Superior temporal gyrus (tissue), 1 donor: ENCODE measurements at regions not wholly inside any gene's neighbourhood (a gene's known extent, or its start where the extent isn't known, plus 50 kb on each side); places are given as distances from the start of the nearest gene placed in this dataset.

Source experiments
- DNase-seq: peaks from one replicate; pipeline ENCODE4 v3.0.0-alpha.2; 2016; ENCODE audit errors: extremely low spot score

DNA sequence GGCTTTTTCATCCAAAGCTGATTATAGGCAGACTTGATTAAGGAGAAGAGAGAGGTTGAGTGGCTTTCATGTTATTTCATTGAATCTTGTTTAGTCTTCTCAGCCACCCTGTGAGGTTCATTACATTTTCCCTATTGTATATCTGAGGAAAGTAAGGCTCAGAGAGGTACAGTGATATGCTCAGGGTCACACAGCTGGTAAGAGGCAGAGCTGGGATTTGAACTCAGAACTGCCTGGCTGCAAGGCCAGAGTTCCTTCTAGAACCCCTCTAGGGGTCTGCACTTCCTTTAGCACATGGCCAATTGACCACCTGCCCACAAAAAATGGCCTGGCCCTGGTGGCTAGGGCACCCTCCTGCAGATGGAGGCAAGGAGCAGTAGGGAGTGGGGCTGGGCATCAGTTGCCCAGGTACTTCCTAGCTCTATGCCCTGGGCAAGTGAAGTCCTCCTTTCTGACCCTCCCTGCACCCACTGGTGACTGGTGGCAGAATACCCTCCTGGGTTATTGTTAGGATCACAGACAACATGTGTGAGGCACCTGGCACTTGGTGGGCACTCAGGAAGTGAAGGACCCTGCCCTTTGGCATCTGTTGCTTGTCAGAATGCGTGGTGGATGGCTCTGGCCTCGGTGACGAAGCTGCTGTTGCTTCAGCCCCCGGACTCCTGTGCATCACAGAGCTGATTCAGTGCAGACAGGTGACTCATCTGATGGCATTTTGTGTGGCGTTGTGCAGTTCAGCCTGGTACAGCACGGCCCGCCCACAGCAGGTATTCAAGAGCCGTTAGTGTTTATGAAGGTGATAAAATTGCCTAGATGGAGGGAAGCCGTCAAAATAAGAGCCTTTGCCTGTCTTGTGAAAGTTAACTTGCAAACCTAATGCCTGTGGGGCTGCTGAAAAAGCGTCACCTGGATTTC, 115.8 kb downstream of the SLC25A47 start:
- DNase-seq = peak; percentile 47

- no peak for DNase-seq
These were observed 116.6 kb downstream of the SLC25A47 start for GRCh38 chr14:100439781-100440180.

DNA sequence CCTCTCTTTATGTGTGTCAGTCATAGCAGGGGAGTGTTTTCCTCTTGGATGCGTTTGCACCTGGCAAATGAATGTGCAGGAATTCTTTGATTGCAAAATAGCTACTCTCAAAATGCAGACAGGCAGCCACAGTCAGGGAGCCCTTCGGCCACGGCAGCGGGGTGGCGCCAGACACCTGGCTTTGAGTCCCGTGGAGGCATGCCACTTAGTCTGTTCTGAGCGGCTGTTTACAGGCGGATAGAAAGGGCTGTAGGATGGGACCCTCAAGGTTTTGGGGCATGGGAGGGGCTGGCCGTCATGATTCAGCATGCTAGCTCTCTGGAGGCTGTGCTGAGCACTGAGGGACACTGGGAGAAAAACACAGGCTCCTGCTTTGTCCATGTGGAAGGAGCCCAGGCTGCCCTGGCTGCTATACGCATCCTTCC, 117.1 kb downstream of the SLC25A47 start:
- peak; percentile 80 for DNase-seq

DNA sequence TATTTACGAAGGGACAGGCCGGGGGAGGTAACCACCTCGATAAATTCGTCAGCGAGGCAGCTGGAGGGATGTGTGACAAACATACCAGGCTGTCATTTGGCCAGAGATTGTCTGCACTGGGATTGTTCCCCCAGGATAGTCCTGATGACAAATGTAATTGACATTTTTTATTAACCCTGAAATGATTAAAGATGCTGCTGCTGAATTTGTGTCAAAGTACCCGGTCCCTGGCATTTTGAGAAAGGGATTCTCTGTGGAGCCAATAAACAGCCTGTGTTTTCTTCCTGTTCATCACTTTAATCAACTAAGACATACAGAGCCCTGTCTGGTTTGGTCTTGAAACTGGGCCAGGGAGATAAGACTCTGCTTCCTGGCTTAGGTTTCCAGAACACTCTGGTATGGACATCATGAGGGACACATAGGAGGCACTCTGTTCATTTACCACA, 117.6 kb downstream of the SLC25A47 start:
- DNase-seq = no peak

GRCh38 chr14:100441271-100441947, 118.3 kb downstream of the SLC25A47 start:
- no peak for DNase-seq

DNA sequence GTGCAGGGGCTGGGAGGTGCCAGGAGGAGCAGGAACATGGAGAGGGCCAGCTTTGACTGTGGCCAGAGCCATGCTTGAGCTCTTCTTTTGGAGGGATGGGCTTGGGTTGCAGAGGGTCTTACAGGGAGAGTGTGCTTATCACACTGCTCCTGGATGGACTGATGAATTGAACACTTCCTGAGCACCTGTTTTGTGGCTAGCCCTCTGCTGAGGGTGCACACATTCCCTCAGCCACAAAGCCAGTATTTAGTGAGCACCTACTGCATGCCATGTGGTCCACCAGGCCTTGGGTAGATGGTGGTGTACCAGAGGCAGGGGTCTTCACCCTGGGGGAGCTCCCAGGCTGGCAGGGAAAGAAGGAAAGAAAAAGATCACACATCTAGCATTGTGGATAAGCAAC, 118.9 kb downstream of the SLC25A47 start:
- no peak for DNase-seq

- no peak for DNase-seq
These were observed 119.7 kb downstream of the SLC25A47 start for GRCh38 chr14:100442498-100443490.

DNA sequence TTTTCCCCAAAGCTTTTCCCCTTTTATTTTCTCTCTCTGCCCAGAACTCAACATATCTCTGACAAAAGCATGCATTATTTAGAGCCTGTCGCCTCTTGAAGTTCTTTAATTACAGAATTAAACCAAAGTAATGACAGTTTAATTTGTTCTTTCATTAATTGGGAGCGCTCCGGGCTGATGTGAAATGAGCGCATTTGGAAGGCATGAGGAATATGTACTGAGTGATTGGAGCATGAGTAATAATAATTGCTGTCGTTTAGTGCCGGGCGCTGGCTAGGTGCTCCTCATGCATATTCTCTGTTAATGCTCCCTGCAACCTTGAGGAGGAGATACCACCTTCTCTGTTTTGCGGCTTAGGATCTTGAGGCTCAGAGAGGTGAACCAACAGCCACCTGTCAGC, 120.5 kb downstream of the SLC25A47 start:
- DNase-seq = no peak

GRCh38 chr14:100445436-100446088, 122.4 kb downstream of the SLC25A47 start:
- DNase-seq = no peak

DNA sequence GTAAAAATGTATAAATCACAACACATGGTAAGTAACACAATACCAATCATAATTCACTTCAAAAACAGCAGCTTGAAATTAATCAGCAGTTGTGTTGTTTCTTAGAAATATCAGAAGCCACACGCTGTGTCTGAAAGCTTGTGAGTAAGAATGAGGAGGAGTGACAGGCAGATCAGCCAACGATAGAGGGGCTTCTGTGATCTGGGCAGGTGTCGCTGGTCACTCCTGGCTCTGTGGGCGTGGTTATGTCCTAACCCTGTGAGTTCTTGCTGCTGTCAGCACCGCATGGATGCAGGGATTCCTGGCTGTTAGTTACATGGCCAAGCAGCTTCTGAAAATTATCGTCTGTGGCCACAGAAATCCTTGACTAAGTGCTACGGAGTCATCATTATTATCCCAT, 123.4 kb downstream of the SLC25A47 start:
- no peak for DNase-seq

GRCh38 chr14:100448376-100448775, 125.2 kb downstream of the SLC25A47 start:
- no peak for DNase-seq

DNA sequence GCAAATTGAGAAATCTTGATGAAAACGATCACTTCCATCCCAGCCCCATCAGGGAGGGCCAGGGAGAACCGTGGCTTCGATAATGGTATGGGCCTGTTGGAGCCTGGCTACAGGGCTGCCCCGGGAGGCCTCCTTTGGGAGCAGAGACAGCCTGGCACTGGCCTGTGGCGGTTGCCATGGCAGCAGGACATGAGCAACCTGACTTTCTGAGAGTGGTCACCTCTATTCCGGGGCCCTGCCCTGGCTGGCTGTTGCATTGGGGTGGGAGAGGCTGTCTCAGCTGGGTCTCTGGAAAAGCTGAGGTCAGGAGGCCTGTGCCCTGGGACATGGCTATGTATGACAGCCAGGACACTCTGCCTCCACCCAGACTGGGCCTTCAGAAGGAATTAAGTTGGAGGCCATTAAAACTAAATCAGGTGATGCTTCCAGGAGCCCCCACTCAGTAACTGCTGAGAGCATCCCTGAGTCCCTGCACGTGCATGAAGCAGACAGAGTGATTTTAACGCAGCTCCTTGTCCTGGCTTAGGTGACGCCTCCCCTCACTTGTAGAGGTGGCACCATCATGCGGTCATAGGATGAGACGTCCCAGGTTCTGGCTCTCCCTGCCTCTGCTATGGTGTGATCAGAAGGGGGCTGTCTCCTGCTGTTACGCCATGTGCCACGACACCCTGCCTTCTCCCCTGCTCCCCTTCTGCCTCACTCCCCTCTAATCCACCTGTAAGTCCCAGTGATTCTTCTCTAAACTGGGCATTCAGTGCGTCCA, 126.3 kb downstream of the SLC25A47 start:
- no peak for DNase-seq

- DNase-seq = no peak
These were observed 126.9 kb downstream of the SLC25A47 start for GRCh38 chr14:100450049-100450448.

- DNase-seq = no peak
These were observed 127.6 kb downstream of the SLC25A47 start for GRCh38 chr14:100450736-100451135.

GRCh38 chr14:100451264-100451663, 128.1 kb downstream of the SLC25A47 start:
- DNase-seq = no peak

DNA sequence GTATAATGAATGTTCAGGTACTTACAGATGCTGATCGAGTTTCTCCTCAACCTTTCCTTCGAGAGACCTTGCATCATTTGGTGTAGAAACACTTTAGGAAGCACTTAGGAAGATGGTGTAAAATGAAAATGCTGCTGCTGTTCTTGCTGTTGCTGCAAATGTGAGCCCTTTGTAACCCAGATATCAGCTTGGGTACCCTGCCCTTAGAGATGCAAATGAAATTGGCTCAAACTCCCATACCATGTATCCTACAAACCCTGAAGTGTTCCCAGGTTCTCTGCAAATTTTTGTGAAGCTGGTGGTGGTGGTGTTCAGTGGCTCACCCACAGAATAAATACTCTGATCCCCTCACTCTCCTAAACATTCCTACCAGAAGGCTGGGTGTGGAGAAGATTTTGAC, 130.8 kb downstream of the SLC25A47 start:
- DNase-seq = no peak

GRCh38 chr14:100454437-100454836, 131.3 kb downstream of the SLC25A47 start:
- DNase-seq = no peak

DNA sequence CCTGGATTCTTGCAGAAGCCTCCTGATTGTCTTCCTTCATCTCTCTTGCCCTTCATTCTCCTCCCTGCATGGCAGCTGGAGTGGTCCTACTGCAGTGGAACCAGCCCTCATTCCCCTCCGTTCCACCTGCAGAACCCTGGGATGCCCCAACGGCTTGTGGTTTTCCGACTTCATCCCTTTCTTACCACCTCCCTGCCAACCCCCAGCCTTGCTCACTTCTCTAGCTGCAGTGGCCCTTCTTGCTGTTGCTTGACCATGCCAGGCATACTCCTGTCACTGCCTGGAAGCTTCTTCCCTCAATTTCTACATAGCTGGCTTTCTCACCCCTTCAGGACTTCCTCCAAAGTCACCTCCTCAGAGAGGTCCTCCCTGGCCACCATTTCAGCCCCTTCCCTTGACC, 123.3 kb downstream of the BEGAIN start:
- no peak for DNase-seq

GRCh38 chr14:100466111-100466856, 120.9 kb downstream of the BEGAIN start:
- DNase-seq = no peak
